Progenitor cell of endocrine pancreas (in vitro differentiated cells): ENCODE measurements at regions not wholly inside any gene's neighbourhood (a gene's known extent, or its start where the extent isn't known, plus 50 kb on each side); places are given as distances from the start of the nearest gene placed in this dataset.
A peak's percentile ranks its signal among the peaks of the same experiment; 100 is the strongest.

Source experiments
- DNase-seq: peaks from one replicate; pipeline ENCODE4 v3.0.0; 2021; ENCODE audit warnings: low spot score; ENCODE audit not compliant: unreplicated experiment
- H3K27ac Mint-ChIP-seq: 2 replicates; pipeline ENCODE4 v1.8.0; 2021; ENCODE audit warnings: mild to moderate bottlenecking, moderate library complexity, mixed read lengths
- H3K27me3 Mint-ChIP-seq: 2 replicates; pipeline ENCODE4 v1.8.0; 2021; ENCODE audit warnings: mixed read lengths
- H3K36me3 Mint-ChIP-seq: 2 replicates; pipeline ENCODE4 v1.8.0; 2022; ENCODE audit warnings: mixed read lengths; ENCODE audit not compliant: insufficient read depth
- H3K4me1 Mint-ChIP-seq: 2 replicates; pipeline ENCODE4 v1.8.0; 2021; ENCODE audit warnings: low read depth, mixed read lengths
- H3K4me3 Mint-ChIP-seq: 2 replicates; pipeline ENCODE4 v1.8.0; 2021; ENCODE audit warnings: low read depth, mild to moderate bottlenecking, moderate library complexity, mixed read lengths
- H3K9me3 Mint-ChIP-seq: 2 replicates; pipeline ENCODE4 v1.8.0; 2021; ENCODE audit warnings: low read depth, mixed read lengths
- TF ChIP-seq, protein P1 (sequence below): fragments of 200-600 bp; sonication (generic); IDR thresholded peaks from one replicate; pipeline ENCODE4 v1.5.0; 2021; ENCODE audit warnings: antibody characterized with exemption, mild to moderate bottlenecking; ENCODE audit not compliant: unreplicated experiment

DNA sequence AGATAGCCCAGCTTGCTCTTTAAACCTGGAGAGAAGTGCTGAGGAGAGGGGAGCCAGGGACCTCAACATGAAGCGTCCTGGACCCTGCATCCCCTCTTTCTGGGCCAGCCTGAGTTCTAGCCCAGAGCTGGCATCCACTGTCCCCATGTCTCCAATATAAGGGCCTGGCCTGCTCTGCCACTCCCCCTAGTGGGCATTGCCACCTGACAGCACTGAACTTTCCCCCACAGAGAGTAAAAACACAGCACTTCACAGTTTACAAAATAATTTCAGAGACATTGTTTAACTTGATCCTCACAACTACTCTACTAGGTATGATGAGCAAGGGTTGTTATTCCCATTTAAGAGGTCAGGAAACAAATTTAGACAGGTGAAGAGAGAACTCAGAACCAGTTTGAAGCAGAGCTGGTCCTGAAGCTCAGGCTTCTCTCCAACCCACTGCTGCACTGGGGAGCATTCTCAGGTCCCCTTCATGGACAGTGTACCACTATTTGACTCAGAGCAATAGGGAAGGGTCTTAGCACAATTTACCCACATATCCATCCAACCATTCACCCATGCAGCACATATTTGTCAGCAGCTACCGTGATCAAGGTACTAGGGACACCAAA lies 151.2 kb downstream of the DMRTA2 start:
- H3K36me3 Mint-ChIP-seq = no peaks in the 10 kb centered on the region

DNA sequence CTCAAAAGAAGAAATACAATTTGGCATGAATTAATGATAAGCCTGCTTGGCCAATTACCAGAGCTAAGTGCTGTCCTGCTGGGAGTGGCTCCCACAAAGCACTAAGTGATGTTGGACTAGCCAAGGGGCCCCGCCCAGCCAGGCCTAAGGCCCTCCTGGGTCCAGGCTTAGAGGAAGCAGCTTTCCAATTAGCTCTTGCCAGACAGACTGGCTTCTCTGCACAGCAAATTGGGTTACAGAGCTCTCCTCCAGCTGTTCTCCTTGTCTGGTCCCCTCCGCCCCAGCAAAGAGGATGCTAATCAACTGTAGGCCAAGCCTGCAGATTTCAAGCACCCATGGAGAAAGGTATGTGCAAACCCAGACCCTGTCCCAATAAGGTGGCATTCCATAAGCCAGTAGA lies 151.9 kb downstream of the DMRTA2 start:
- H3K27me3 Mint-ChIP-seq = peaks cover 7% of the 10 kb centered on the region
- no peaks in the 10 kb centered on the region for H3K9me3 Mint-ChIP-seq
- DNase-seq = no peak
- no peak overlapping the region for H3K27ac Mint-ChIP-seq
- no peak overlapping the region for H3K4me3 Mint-ChIP-seq
- no peaks in the 10 kb centered on the region for H3K36me3 Mint-ChIP-seq
- peaks cover 5% of the 10 kb centered on the region for H3K4me1 Mint-ChIP-seq
- TF ChIP-seq, protein P1, sequence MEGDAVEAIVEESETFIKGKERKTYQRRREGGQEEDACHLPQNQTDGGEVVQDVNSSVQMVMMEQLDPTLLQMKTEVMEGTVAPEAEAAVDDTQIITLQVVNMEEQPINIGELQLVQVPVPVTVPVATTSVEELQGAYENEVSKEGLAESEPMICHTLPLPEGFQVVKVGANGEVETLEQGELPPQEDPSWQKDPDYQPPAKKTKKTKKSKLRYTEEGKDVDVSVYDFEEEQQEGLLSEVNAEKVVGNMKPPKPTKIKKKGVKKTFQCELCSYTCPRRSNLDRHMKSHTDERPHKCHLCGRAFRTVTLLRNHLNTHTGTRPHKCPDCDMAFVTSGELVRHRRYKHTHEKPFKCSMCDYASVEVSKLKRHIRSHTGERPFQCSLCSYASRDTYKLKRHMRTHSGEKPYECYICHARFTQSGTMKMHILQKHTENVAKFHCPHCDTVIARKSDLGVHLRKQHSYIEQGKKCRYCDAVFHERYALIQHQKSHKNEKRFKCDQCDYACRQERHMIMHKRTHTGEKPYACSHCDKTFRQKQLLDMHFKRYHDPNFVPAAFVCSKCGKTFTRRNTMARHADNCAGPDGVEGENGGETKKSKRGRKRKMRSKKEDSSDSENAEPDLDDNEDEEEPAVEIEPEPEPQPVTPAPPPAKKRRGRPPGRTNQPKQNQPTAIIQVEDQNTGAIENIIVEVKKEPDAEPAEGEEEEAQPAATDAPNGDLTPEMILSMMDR = no peak

More for the DNA sequence above, 151.2 kb downstream of the DMRTA2 start:
- TF ChIP-seq, protein P1 = peak; percentile 76
- H3K4me3 Mint-ChIP-seq = no peak overlapping the region
- no peak overlapping the region for H3K27ac Mint-ChIP-seq
- DNase-seq = peak; percentile 36
- H3K27me3 Mint-ChIP-seq = peaks cover 7% of the 10 kb centered on the region
- H3K4me1 Mint-ChIP-seq = peaks cover 5% of the 10 kb centered on the region
- no peaks in the 10 kb centered on the region for H3K9me3 Mint-ChIP-seq

DNA sequence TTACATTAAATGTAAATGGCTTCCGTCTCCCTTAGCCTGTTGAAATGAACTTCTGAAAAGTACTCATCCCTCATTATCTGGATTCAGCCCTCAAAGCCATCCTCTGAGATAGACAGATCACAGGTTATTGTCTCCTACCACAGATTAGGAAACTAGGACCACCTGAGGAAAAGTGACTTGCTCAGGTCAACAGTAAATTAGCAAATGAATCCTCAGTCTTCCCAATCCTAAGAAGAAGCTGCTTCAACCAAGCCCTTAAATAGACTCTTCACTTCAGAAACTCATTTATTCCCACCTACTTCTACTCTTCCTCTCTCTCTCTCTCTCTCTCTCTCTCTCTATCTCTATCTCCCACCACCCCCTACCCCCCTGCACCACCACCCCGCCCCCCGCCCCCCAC lies 152.3 kb downstream of the DMRTA2 start:
- Mint-ChIP-seq H3K27ac (no peak overlapping the region), H3K9me3 (no peaks in the 10 kb centered on the region), H3K27me3 (peaks cover 4% of the 10 kb centered on the region), H3K36me3 (no peaks in the 10 kb centered on the region), H3K4me1 (peaks cover 4% of the 10 kb centered on the region), H3K4me3 (no peak overlapping the region)
- TF ChIP-seq, protein P1 = no peak
- no peak for DNase-seq

DNA sequence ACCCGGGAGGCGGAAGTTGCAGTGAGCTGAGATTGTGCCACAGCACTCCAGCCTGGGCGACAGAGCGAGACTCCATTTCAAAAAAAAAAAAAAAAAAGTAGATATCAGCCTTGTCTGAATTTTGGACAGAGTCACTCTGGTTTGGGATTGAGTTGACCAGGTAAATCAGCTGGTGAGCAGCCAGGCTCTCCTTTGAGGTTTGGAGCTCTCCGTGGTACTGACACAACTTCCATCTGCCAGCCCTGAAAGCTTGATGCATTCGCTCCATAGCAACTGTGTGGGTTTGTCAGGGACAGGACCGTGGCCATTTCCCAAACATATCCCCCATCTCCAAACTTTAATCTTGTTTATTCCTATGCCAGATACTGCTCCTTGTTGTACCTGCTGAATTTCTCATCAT lies 155.2 kb downstream of the DMRTA2 start:
- H3K27me3 Mint-ChIP-seq = no peaks in the 10 kb centered on the region
- no peaks in the 10 kb centered on the region for H3K9me3 Mint-ChIP-seq
- DNase-seq = peak; percentile 57
- H3K4me3 Mint-ChIP-seq = no peak overlapping the region
- TF ChIP-seq, protein P1 = no peak
- no peak overlapping the region for H3K27ac Mint-ChIP-seq
- no peaks in the 10 kb centered on the region for H3K36me3 Mint-ChIP-seq
- H3K4me1 Mint-ChIP-seq = no peaks in the 10 kb centered on the region

DNA sequence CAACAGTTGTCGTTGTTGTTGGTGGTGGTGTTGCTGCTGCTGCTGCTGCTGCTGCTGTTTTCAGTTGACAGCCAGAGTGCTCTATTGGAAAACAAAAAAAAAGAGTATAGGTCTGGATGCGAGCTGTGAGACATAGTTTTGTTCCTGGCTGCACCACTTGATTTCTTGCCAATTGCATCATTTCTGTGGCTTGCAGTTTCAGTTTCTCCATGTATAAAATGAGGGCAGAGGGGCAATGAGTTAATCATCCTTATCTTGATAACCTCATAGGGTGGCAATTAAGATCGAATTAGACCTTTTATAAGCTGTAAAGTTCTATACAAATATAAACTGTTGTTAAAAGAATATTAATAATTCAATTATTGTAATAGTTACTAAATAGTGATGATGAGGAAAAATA lies 156.7 kb downstream of the DMRTA2 start:
- Mint-ChIP-seq H3K27ac (no peak overlapping the region), H3K36me3 (no peaks in the 10 kb centered on the region), H3K4me1 (no peaks in the 10 kb centered on the region), H3K4me3 (no peak overlapping the region), H3K27me3 (no peaks in the 10 kb centered on the region), H3K9me3 (no peaks in the 10 kb centered on the region)
- TF ChIP-seq, protein P1 = no peak
- DNase-seq = no peak
